ENCODE measurements at regions not wholly inside any gene's neighbourhood (a gene's known extent, or its start where the extent isn't known, plus 50 kb on each side); places are given as distances from the start of the nearest gene placed in this dataset.
"Not testable (repeated sequence)": the region's sequence is repeated elsewhere in the genome, so short reads cannot be mapped to it uniquely, and the experiment has no call there.

- no peak overlapping the region for H3K4me2 ChIP-seq (replicated peaks; ENCODE audit: extremely low read depth, low read length, poor library complexity, severe bottlenecking)
- peaks cover 0 to 31% of the 10 kb centered on the region in 2 donors for H3K9me3 ChIP-seq (replicated peaks in 1 of 2; ENCODE audit: control insufficient read depth in 1 of 2, insufficient read depth in 1 of 2, low read length in 2 of 2)
- H3K79me2 ChIP-seq (ENCODE audit: insufficient read depth, low read length), result no peaks in the 10 kb centered on the region
- no peaks in the 10 kb centered on the region for H3K4me1 ChIP-seq (ENCODE audit: control insufficient read depth in 1 of 2, insufficient read depth in 2 of 2, low read length in 2 of 2)
- no peak overlapping the region for H3K4me3 ChIP-seq (replicated peaks in 1 of 3; ENCODE audit: low read depth in 2 of 3, low read length in 3 of 3)
- Mint-ChIP-seq H3K27ac (no peak overlapping the region), H3K9me3 (peaks cover 15 to 37% (median 28%) of the 10 kb centered on the region in 7 donors), H3K27me3 (ENCODE audit: low read depth in 3 of 3) (peaks cover 0 to 4% (median 0%) of the 10 kb centered on the region in 3 donors), H3K4me3 (no peak overlapping the region), H3K4me1 (no peaks in the 10 kb centered on the region), H3K36me3 (no peaks in the 10 kb centered on the region)
- intact Hi-C loops (cut with micrococcal nuclease), result no loop called here
- TF ChIP-seq, protein P1, sequence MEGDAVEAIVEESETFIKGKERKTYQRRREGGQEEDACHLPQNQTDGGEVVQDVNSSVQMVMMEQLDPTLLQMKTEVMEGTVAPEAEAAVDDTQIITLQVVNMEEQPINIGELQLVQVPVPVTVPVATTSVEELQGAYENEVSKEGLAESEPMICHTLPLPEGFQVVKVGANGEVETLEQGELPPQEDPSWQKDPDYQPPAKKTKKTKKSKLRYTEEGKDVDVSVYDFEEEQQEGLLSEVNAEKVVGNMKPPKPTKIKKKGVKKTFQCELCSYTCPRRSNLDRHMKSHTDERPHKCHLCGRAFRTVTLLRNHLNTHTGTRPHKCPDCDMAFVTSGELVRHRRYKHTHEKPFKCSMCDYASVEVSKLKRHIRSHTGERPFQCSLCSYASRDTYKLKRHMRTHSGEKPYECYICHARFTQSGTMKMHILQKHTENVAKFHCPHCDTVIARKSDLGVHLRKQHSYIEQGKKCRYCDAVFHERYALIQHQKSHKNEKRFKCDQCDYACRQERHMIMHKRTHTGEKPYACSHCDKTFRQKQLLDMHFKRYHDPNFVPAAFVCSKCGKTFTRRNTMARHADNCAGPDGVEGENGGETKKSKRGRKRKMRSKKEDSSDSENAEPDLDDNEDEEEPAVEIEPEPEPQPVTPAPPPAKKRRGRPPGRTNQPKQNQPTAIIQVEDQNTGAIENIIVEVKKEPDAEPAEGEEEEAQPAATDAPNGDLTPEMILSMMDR (IDR thresholded peaks at IDR 0.05), result no peak
- no peaks in the 10 kb centered on the region for H4K20me1 ChIP-seq (ENCODE audit: insufficient read depth, low read length)
- H3K27ac ChIP-seq (ENCODE audit: low read depth in 1 of 2, low read length in 2 of 2), result no peak overlapping the region
- no peak for DNase-seq
- no peaks in the 10 kb centered on the region for H3K36me3 ChIP-seq (replicated peaks in 1 of 2; ENCODE audit: control insufficient read depth in 1 of 2, insufficient read depth in 2 of 2, low read length in 2 of 2)
- H3K9ac ChIP-seq (ENCODE audit: insufficient read depth, low read length, poor library complexity, severe bottlenecking), result no peak overlapping the region
- no peak overlapping the region for H2AFZ ChIP-seq (ENCODE audit: insufficient read depth, low read depth, low read length, poor library complexity, severe bottlenecking)
- H3K27me3 ChIP-seq (ENCODE audit: control insufficient read depth in 2 of 2, insufficient read depth in 2 of 2, low read length in 2 of 2), result no peaks in the 10 kb centered on the region
- no CpG with 5 or more reads among the region's 1 CpG for WGBS (ENCODE audit: insufficient coverage)
Observed at GRCh38 chr20:19138758-19139157, 73.7 kb upstream of the SLC24A3 start.

- DNase-seq; H3K79me2 ChIP-seq (ENCODE audit: insufficient read depth, low read length); H3K4me1 Mint-ChIP-seq; intact Hi-C loops (cut with micrococcal nuclease); H3K36me3 Mint-ChIP-seq; H4K20me1 ChIP-seq (ENCODE audit: insufficient read depth, low read length); H3K36me3 ChIP-seq (replicated peaks in 1 of 2; ENCODE audit: control insufficient read depth in 1 of 2, insufficient read depth in 2 of 2, low read length in 2 of 2); H3K27me3 ChIP-seq (ENCODE audit: control insufficient read depth in 2 of 2, insufficient read depth in 2 of 2, low read length in 2 of 2); H3K4me3 ChIP-seq (replicated peaks in 1 of 3; ENCODE audit: low read depth in 2 of 3, low read length in 3 of 3); H3K4me2 ChIP-seq (replicated peaks; ENCODE audit: extremely low read depth, low read length, poor library complexity, severe bottlenecking); H2AFZ ChIP-seq (ENCODE audit: insufficient read depth, low read depth, low read length, poor library complexity, severe bottlenecking); H3K27ac Mint-ChIP-seq; H3K4me3 Mint-ChIP-seq; H3K27me3 Mint-ChIP-seq (ENCODE audit: low read depth in 3 of 3); H3K27ac ChIP-seq (ENCODE audit: low read depth in 1 of 2, low read length in 2 of 2); H3K9ac ChIP-seq (ENCODE audit: insufficient read depth, low read length, poor library complexity, severe bottlenecking); H3K4me1 ChIP-seq (ENCODE audit: control insufficient read depth in 1 of 2, insufficient read depth in 2 of 2, low read length in 2 of 2): not testable (repeated sequence)
- peaks cover 0 to 24% of the 10 kb centered on the region in 2 donors for H3K9me3 ChIP-seq (replicated peaks in 1 of 2; ENCODE audit: control insufficient read depth in 1 of 2, insufficient read depth in 1 of 2, low read length in 2 of 2)
- H3K9me3 Mint-ChIP-seq, result peaks cover 15 to 30% (median 23%) of the 10 kb centered on the region in 7 donors
- no CpG with 5 or more reads among the region's 2 CpGs for whole genome bisulfite sequencing (ENCODE audit: insufficient coverage)
Observed at GRCh38 chr20:19139584-19139983, 72.9 kb upstream of the SLC24A3 start.

All from CD14-positive monocyte (primary cell).